ENCODE measurements at regions not wholly inside any gene's neighbourhood (a gene's known extent, or its start where the extent isn't known, plus 50 kb on each side); places are given as distances from the start of the nearest gene placed in this dataset.
A peak's percentile ranks its signal among the peaks of the same experiment; 100 is the strongest.

GRCh38 chr2:236910781-236911495 is 174.8 kb upstream of the COPS8 start:
- Histone ChIP-seq H3K4me1 (replicated peaks in 1 of 4; ENCODE audit: control insufficient read depth in 3 of 4, insufficient read depth in 4 of 4, low read length in 3 of 4) (peaks cover 0 to 2% (median 0%) of the 10 kb centered on the region in 4 experiments; a peak in 1 of 7 replicates), H3K4me2 (ENCODE audit: insufficient read depth in 1 of 2, low read depth in 2 of 2, low read length in 2 of 2) (no peak overlapping the region), H2BK20ac (ENCODE audit: low read length) (no peak overlapping the region), H2BK5ac (ENCODE audit: low read depth, low read length) (no peak overlapping the region), H3K27ac (ENCODE audit: low read depth, low read length) (no peak overlapping the region), H4K20me1 (replicated peaks in 1 of 2; ENCODE audit: control insufficient read depth in 1 of 2, insufficient read depth in 2 of 2, low read length in 2 of 2) (no peaks in the 10 kb centered on the region), H3K9ac (replicated peaks in 1 of 4; ENCODE audit: extremely low read depth in 1 of 4, low read depth in 3 of 4, low read length in 3 of 4) (no peak overlapping the region), H2BK12ac (ENCODE audit: low read depth, low read length) (no peak overlapping the region), H3K79me2 (ENCODE audit: control insufficient read depth in 1 of 2, insufficient read depth in 2 of 2, low read length in 2 of 2) (no peaks in the 10 kb centered on the region; a peak in 1 of 4 replicates), H3K56ac (replicated peaks; ENCODE audit: insufficient read length, low read depth, low read length) (no peak overlapping the region), H3K23me2 (ENCODE audit: low read depth, low read length) (peaks cover 2% of the 10 kb centered on the region; the same call in 1 of the 2 replicates), H2BK120ac (replicated peaks; ENCODE audit: low read depth, low read length) (no peak overlapping the region), H3K9me3 (ENCODE audit: insufficient read depth in 2 of 2, low read depth in 1 of 2, low read length in 1 of 2) (no peaks in the 10 kb centered on the region), H3K18ac (ENCODE audit: extremely low read depth, low read length) (no peak overlapping the region), H3K14ac (ENCODE audit: insufficient read length) (no peak overlapping the region), H4K5ac (ENCODE audit: insufficient read length, low read depth, low read length) (no peak overlapping the region), H4K8ac (ENCODE audit: extremely low read depth, insufficient read depth, low read length) (no peak overlapping the region), H3K27me3 (replicated peaks in 1 of 4; ENCODE audit: control insufficient read depth in 3 of 4, extremely low read depth in 1 of 4, insufficient read depth in 3 of 4, low read length in 3 of 4) (no peaks in the 10 kb centered on the region), H3K36me3 (ENCODE audit: control insufficient read depth in 2 of 4, insufficient read depth in 4 of 4, low read length in 3 of 4) (no peaks in the 10 kb centered on the region; a peak in 1 of 8 replicates), H4K91ac (replicated peaks; ENCODE audit: insufficient read length, low read length) (no peak overlapping the region), H3K79me1 (ENCODE audit: low read depth, low read length) (no peaks in the 10 kb centered on the region), H2AK5ac (ENCODE audit: low read depth, low read length) (no peak overlapping the region), H2BK15ac (ENCODE audit: low read length) (no peak overlapping the region), H3K4me3 (ENCODE audit: extremely low read depth in 1 of 4, insufficient read depth in 2 of 4, low read depth in 3 of 4, low read length in 4 of 4) (no peak overlapping the region), H3K4ac (replicated peaks; ENCODE audit: insufficient read length, low read depth, low read length) (no peak overlapping the region), H2AFZ (ENCODE audit: low read length) (no peak overlapping the region), H3K23ac (ENCODE audit: insufficient read length) (no peak overlapping the region)
- 92% methylated on average over 14 of the region's 14 CpGs; no CpG with 5 or more reads in 1 of the 2 experiments for WGBS, 2 experiments (ENCODE audit: extremely low coverage in 1 of 2, insufficient coverage in 1 of 2, insufficient read length in 1 of 2, insufficient replicate concordance in 2 of 2, low coverage in 1 of 2, low lambda C conversion rate in 2 of 2, missing lambda C conversion rate in 1 of 2)
- 0 out of 4 replicates have a peak, but pooled peaks of 1 of the 2 experiments have one; percentile 2 for TF ChIP-seq RAD21 (IDR thresholded peaks at IDR 0.05 in 1 of 2, conservative IDR thresholded peaks at IDR 0.05 in 1 of 2; ENCODE audit: low read depth in 2 of 2, low read length in 2 of 2)
- no peak for TF ChIP-seq FOSL1 (IDR thresholded peaks at IDR 0.05; ENCODE audit: insufficient read depth, low read depth, low read length)
- no peak for DNase-seq (ENCODE audit: low read depth in 1 of 2, low spot score in 2 of 2)
- POLR2A ChIA-PET (ENCODE audit: partially characterized antibody) = no interaction called here
- CTCF ChIA-PET (ENCODE audit: partially characterized antibody) = no interaction called here
- FAIRE-seq = no peak

Data from H1 (cell line).